Neural progenitor cell (in vitro differentiated cells): ENCODE measurements at regions not wholly inside any gene's neighbourhood (a gene's known extent, or its start where the extent isn't known, plus 50 kb on each side); places are given as distances from the start of the nearest gene placed in this dataset.

Experiments used
- EZH2 ChIP-seq: fragments of 200-600 bp; sonication (generic); IDR thresholded peaks from 2 replicates; pipeline ENCODE4 v1.6.1; 2017; ENCODE audit warnings: antibody characterized with exemption, mild to moderate bottlenecking, moderate library complexity
- EZH2phosphoT487 ChIP-seq: fragments of 200-600 bp; sonication (generic); IDR thresholded peaks from 2 replicates; pipeline ENCODE4 v1.6.1; 2017; ENCODE audit warnings: antibody characterized with exemption
- TF ChIP-seq, protein P1 (sequence below): fragments of 200-600 bp; sonication (generic); IDR thresholded peaks from 2 replicates; pipeline ENCODE4 v1.5.1; 2017; ENCODE audit warnings: antibody characterized with exemption, mild to moderate bottlenecking

DNA sequence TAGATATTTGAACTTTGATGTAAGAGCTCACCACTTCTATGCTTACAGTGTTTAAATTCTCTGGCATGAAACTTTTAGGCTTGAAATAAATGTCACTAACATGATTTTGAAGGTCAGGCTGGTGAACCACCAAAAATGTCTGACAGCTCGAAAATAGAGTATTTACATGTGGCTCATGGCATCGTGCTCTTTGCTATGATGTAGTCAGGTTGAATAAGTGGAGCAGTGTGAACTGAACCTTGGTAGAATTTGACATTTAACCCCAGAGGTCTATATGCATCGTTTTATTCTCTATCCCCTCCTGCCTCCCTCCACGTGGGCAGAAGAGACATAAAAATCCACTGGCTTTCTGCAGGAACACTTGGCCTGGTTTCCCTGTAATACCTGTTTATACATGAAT is 369.7 kb upstream of the ATP2B1 start:
- TF ChIP-seq EZH2 (no peak), EZH2phosphoT487 (no peak)
- TF ChIP-seq, protein P1, sequence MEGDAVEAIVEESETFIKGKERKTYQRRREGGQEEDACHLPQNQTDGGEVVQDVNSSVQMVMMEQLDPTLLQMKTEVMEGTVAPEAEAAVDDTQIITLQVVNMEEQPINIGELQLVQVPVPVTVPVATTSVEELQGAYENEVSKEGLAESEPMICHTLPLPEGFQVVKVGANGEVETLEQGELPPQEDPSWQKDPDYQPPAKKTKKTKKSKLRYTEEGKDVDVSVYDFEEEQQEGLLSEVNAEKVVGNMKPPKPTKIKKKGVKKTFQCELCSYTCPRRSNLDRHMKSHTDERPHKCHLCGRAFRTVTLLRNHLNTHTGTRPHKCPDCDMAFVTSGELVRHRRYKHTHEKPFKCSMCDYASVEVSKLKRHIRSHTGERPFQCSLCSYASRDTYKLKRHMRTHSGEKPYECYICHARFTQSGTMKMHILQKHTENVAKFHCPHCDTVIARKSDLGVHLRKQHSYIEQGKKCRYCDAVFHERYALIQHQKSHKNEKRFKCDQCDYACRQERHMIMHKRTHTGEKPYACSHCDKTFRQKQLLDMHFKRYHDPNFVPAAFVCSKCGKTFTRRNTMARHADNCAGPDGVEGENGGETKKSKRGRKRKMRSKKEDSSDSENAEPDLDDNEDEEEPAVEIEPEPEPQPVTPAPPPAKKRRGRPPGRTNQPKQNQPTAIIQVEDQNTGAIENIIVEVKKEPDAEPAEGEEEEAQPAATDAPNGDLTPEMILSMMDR = no peak
